ENCODE measurements at regions not wholly inside any gene's neighbourhood (a gene's known extent, or its start where the extent isn't known, plus 50 kb on each side); places are given as distances from the start of the nearest gene placed in this dataset.

DNA sequence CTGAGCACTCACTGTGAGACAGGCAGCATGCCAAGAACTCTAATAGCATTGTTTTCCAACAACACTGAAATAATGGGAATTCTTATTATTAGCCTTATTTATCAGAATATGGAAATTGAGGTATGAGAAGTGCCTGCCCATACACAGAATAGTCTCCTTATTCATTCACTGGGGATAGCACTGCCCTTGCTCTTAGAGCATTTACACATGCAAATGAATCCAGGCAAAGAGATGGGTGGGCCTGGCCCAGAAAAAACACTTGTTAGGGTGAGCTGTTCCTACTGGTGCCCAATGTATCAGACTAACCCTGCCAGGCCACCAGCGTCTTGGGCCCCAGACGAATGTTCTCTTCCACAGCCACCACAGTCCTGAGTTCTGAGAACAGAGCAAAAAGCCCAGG is 112.9 kb downstream of the TUBA3C start:
- ChIA-PET POLR2A (no interaction called here), RAD21 (ENCODE audit: low non-redundant PET in 1 of 2, low total read pairs in 2 of 2, uncharacterized antibody in 2 of 2, unreplicated experiment in 2 of 2) (no interaction called here), CTCF (no interaction called here)
- intact Hi-C loops (cut with micrococcal nuclease): no loop called here
- Histone ChIP-seq H3K4me3 (replicated peaks in 1 of 2; ENCODE audit: low read depth in 1 of 2, low read length in 2 of 2) (no peak overlapping the region), H3K79me2 (ENCODE audit: insufficient read depth, low read length) (no peaks in the 10 kb centered on the region), H3K27ac (ENCODE audit: low read depth, low read length) (no peak overlapping the region), H2AFZ (ENCODE audit: low read depth, low read length, poor library complexity, severe bottlenecking) (no peak overlapping the region), H3K4me2 (ENCODE audit: low read length) (no peak overlapping the region), H4K20me1 (ENCODE audit: insufficient read depth) (no peaks in the 10 kb centered on the region), H3K27me3 (ENCODE audit: insufficient read depth, low read length) (no peaks in the 10 kb centered on the region), H3K9ac (ENCODE audit: low read length) (no peak overlapping the region), H3K9me3 (ENCODE audit: control insufficient read depth in 1 of 2, insufficient read depth in 1 of 2, low read depth in 1 of 2, low read length in 2 of 2) (peaks cover 0 to 31% of the 10 kb centered on the region in 2 experiments; a peak in 2 of 4 replicates), H3K9me2 (ENCODE audit: insufficient read depth) (no peaks in the 10 kb centered on the region), H3K36me3 (ENCODE audit: control insufficient read depth in 1 of 2, insufficient read depth in 2 of 2, low read length in 2 of 2) (no peaks in the 10 kb centered on the region), H3K4me1 (ENCODE audit: control insufficient read depth in 1 of 2, insufficient read depth in 2 of 2, low read length in 2 of 2) (no peaks in the 10 kb centered on the region)
- DNase-seq (ENCODE audit: low read depth, low spot score) (no peak), ATAC-seq (no peak)
- TF ChIP-seq FOSL1 (IDR thresholded peaks at IDR 0.05; ENCODE audit: low read depth) (no peak), TCF7L2 (IDR thresholded peaks at IDR 0.05; ENCODE audit: borderline replicate concordance, extremely low read depth, insufficient read depth, insufficient read length) (no peak), SRF (IDR thresholded peaks at IDR 0.05; ENCODE audit: low read depth) (no peak), REST (IDR thresholded peaks at IDR 0.05; ENCODE audit: low read depth) (no peak), POLR2AphosphoS5 (IDR thresholded peaks at IDR 0.05; ENCODE audit: low read depth, low read length) (no peak), ATF3 (IDR thresholded peaks at IDR 0.05) (no peak), RAD21 (IDR thresholded peaks at IDR 0.05; ENCODE audit: low read depth) (no peak), MAX (IDR thresholded peaks at IDR 0.05) (no peak), JUND (IDR thresholded peaks at IDR 0.05) (no peak), EZH2 (IDR thresholded peaks at IDR 0.05) (no peak), ZBTB33 (IDR thresholded peaks at IDR 0.05; ENCODE audit: extremely low read depth, insufficient replicate concordance, low read length) (no peak), ZNF274 (IDR thresholded peaks at IDR 0.05; ENCODE audit: low read depth, low read length) (no peak), POLR2A (IDR thresholded peaks at IDR 0.05; ENCODE audit: borderline replicate concordance, extremely low read depth, insufficient read depth, insufficient read length) (no peak), CEBPB (IDR thresholded peaks at IDR 0.05; ENCODE audit: low read depth) (no peak), SP1 (IDR thresholded peaks at IDR 0.05; ENCODE audit: low read depth) (no peak), ELF1 (IDR thresholded peaks at IDR 0.05; ENCODE audit: borderline replicate concordance, low read depth) (no peak), CBX3 (IDR thresholded peaks at IDR 0.05; ENCODE audit: low read depth) (no peak)
- TF ChIP-seq, protein P1, sequence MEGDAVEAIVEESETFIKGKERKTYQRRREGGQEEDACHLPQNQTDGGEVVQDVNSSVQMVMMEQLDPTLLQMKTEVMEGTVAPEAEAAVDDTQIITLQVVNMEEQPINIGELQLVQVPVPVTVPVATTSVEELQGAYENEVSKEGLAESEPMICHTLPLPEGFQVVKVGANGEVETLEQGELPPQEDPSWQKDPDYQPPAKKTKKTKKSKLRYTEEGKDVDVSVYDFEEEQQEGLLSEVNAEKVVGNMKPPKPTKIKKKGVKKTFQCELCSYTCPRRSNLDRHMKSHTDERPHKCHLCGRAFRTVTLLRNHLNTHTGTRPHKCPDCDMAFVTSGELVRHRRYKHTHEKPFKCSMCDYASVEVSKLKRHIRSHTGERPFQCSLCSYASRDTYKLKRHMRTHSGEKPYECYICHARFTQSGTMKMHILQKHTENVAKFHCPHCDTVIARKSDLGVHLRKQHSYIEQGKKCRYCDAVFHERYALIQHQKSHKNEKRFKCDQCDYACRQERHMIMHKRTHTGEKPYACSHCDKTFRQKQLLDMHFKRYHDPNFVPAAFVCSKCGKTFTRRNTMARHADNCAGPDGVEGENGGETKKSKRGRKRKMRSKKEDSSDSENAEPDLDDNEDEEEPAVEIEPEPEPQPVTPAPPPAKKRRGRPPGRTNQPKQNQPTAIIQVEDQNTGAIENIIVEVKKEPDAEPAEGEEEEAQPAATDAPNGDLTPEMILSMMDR (IDR thresholded peaks at IDR 0.05 in 2 of 3, conservative IDR thresholded peaks at IDR 0.05 in 1 of 3; ENCODE audit: borderline replicate concordance in 1 of 3, insufficient read depth in 1 of 3, low read depth in 2 of 3, low read length in 2 of 3): no peak
- BruUV-seq (replicated peaks): no TSS peak

Data from HCT116 (cell line).